Lower leg skin (tissue), 3 donors: ENCODE measurements at regions not wholly inside any gene's neighbourhood (a gene's known extent, or its start where the extent isn't known, plus 50 kb on each side); places are given as distances from the start of the nearest gene placed in this dataset.

Experiments
- CTCF ChIP-seq, 3 donors: fragments of 450-650 bp; IDR thresholded peaks; one replicate each; pipeline ENCODE4 v1.5.1; 2016; ENCODE audit warnings: antibody characterized with exemption in 3 of 3, mild to moderate bottlenecking in 3 of 3, moderate library complexity in 2 of 3
- POLR2A ChIP-seq, 2 donors: fragments of 450-650 bp; IDR thresholded peaks; one replicate each; pipeline ENCODE4 v1.6.1; 2016 to 2017; ENCODE audit warnings: antibody characterized with exemption in 2 of 2, mild to moderate bottlenecking in 1 of 2, moderate library complexity in 1 of 2

- no peak for TF ChIP-seq CTCF (IDR thresholded peaks at IDR 0.05)
- no peak for TF ChIP-seq POLR2A (IDR thresholded peaks at IDR 0.05)
Measured at GRCh38 chr6:155542036-155542435, 86.4 kb upstream of the NOX3 start.
